Heart left ventricle (tissue), 16 donors: ENCODE measurements at regions not wholly inside any gene's neighbourhood (a gene's known extent, or its start where the extent isn't known, plus 50 kb on each side); places are given as distances from the start of the nearest gene placed in this dataset.

ENCODE experiments used
- ATAC-seq, 4 donors: fragments of 200-7000 bp; cut with Tn5 transposase; one replicate each; pipeline ENCODE4 v1.9.1; 2020 to 2022; ENCODE audit warnings: moderate library complexity in 4 of 4, mild to moderate bottlenecking in 3 of 4, moderate number of reproducible peaks in 1 of 4
- DNase-seq, 5 donors: peaks; one replicate each; pipeline ENCODE4 v3.0.0-alpha.2; 2020
- H3K27ac ChIP-seq, 12 donors: fragments of 200-600 bp; sonication (generic) in 4 of 12; one replicate each; pipeline versions ENCODE4 v1.5.0 to v1.8.0; 2016 to 2022; ENCODE audit warnings: mild to moderate bottlenecking in 2 of 12
- H3K27me3 ChIP-seq, 9 donors: fragments of 200-600 bp; sonication (generic) in 2 of 9; one replicate each; pipeline versions ENCODE4 v1.5.1 to v1.8.0; 2016 to 2022; ENCODE audit warnings: mild to moderate bottlenecking in 3 of 9
- H3K36me3 ChIP-seq, 9 donors: fragments of 200-600 bp; sonication (generic) in 2 of 9; one replicate each; pipeline versions ENCODE4 v1.5.0 to v1.8.0; 2018 to 2022; ENCODE audit warnings: mild to moderate bottlenecking in 2 of 9
- H3K4me1 ChIP-seq, 12 donors: fragments of 200-600 bp; sonication (generic) in 4 of 12; one replicate each; pipeline versions ENCODE4 v1.5.0 to v1.8.0; 2016 to 2022; ENCODE audit warnings: mild to moderate bottlenecking in 3 of 12
- H3K4me3 ChIP-seq, 12 donors: fragments of 200-600 bp; sonication (generic) in 4 of 12; one replicate each; pipeline versions ENCODE4 v1.5.0 to v1.8.0; 2017 to 2022; ENCODE audit warnings: mild to moderate bottlenecking in 9 of 12, moderate library complexity in 4 of 12
- H3K9me3 ChIP-seq, 12 donors: fragments of 200-600 bp; sonication (generic) in 4 of 12; one replicate each; pipeline versions ENCODE4 v1.5.0 to v1.8.0; 2016 to 2022; ENCODE audit warnings: mild to moderate bottlenecking in 1 of 12
- POLR2A ChIP-seq, 2 donors: fragments of 450-650 bp; IDR thresholded peaks; one replicate each; pipeline ENCODE4 v1.6.1; 2017; ENCODE audit warnings: antibody characterized with exemption in 2 of 2, mild to moderate bottlenecking in 2 of 2, moderate library complexity in 2 of 2
- WGBS, 4 donors: extraction: QIAGEN DNeasy Blood & Tissue Kit in 2 of 4; methylation state at CpG; one replicate each; pipeline versions ENCODE4 v1.1.5 to v1.1.7; 2013 to 2018; 5-methylcytosine and 5-hydroxymethylcytosine counted together
- intact Hi-C, 10 donors: fragments of 100-400 bp; cut with DNase I; formaldehyde crosslinking; loops; one replicate each; pipeline versions ENCODE4 v1.11.1 to v1.14.2; 2022
- TF ChIP-seq, protein P1 (sequence below), 12 donors: fragments of 200-600 bp; sonication (generic) in 4 of 12; IDR thresholded peaks; one replicate each; pipeline versions ENCODE4 v1.5.0 to v1.8.0; 2018 to 2022; ENCODE audit warnings: antibody characterized with exemption in 12 of 12, mild to moderate bottlenecking in 5 of 12
- donor health status: ischemic (EF 13 %, LVEDD 7.1; RV severe dilation, severe dysfunction).
- donor health status: healthy with polysubstance abuse.
- donor health status: DM: no; HTN: yes; CAD: no.
- donor health status: DM: no; HTN: no; CAD: no.
- donor health status: ischemic (EF 25% LVEDD 6.9; RV normal size, moderate dysfunction).
- donor health status: ischemic (EF 25% LVEDD 5.7; RV mildly dilated, moderate dysfunction).
- donor health status: healthy.
- donor health status: DM: yes; HTN: yes; CAD: no.
- donor health status: ischemic (EF 35%, LVEDD 5.7; RV mildly dilated, moderate dysfunction).
- donor health status: nonischemic (EF 11% LVEDD 7.7; RV severe dilation, severe dysfunction).
- donor health status: DM: yes; HTN: yes; CAD: no.
- donor health status: PGD.
- donor health status: ischemic (EF 29% LVEDD 5.4; RV normal size, mild dysfunction).
- donor health status: nonischemic (EF 23%, LVEDD 6.1; RV moderate dilation, normal function).

DNA sequence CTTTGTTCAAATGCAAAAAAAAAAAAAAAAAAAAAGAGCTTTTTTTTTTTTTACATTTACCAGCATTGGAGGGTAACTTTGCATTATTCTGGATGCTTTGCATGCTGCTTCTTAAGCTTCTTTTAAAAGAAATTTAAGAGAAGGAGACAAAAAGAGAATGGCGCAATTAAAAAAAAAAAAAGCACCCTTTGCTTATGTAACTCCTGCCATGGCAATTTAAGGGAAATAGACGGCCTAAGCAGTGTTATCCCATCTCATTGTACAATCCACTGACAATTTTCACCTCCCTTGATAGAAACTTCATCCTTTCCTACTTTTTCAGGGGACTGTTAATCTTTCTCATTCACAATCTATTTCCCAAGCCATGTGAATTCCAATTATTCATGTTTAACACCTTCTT, 129.8 kb downstream of the KCTD12 start:
- intact Hi-C loops: loop anchor here in 1 of 10 donors (10.0 kb wide), 1 partner anchor 58 kb away; no protein-coding TSS in a partner anchor
- no peak overlapping the region for H3K27ac ChIP-seq
- peaks cover 0 to 27% (median 1%) of the 10 kb centered on the region in 12 donors for H3K4me1 ChIP-seq
- H3K4me3 ChIP-seq: no peak overlapping the region
- no peaks in the 10 kb centered on the region for H3K27me3 ChIP-seq
- ATAC-seq: no peak
- DNase-seq: no peak
- TF ChIP-seq, protein P1, sequence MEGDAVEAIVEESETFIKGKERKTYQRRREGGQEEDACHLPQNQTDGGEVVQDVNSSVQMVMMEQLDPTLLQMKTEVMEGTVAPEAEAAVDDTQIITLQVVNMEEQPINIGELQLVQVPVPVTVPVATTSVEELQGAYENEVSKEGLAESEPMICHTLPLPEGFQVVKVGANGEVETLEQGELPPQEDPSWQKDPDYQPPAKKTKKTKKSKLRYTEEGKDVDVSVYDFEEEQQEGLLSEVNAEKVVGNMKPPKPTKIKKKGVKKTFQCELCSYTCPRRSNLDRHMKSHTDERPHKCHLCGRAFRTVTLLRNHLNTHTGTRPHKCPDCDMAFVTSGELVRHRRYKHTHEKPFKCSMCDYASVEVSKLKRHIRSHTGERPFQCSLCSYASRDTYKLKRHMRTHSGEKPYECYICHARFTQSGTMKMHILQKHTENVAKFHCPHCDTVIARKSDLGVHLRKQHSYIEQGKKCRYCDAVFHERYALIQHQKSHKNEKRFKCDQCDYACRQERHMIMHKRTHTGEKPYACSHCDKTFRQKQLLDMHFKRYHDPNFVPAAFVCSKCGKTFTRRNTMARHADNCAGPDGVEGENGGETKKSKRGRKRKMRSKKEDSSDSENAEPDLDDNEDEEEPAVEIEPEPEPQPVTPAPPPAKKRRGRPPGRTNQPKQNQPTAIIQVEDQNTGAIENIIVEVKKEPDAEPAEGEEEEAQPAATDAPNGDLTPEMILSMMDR (IDR thresholded peaks at IDR 0.05): no peak
- TF ChIP-seq POLR2A (IDR thresholded peaks at IDR 0.05): no peak
- WGBS, 4 donors: 92 to 96% (median 95%) methylated on average over 2 of the region's 2 CpGs
- no peaks in the 10 kb centered on the region for H3K36me3 ChIP-seq
- H3K9me3 ChIP-seq: peaks cover 0 to 3% (median 0%) of the 10 kb centered on the region in 12 donors

DNA sequence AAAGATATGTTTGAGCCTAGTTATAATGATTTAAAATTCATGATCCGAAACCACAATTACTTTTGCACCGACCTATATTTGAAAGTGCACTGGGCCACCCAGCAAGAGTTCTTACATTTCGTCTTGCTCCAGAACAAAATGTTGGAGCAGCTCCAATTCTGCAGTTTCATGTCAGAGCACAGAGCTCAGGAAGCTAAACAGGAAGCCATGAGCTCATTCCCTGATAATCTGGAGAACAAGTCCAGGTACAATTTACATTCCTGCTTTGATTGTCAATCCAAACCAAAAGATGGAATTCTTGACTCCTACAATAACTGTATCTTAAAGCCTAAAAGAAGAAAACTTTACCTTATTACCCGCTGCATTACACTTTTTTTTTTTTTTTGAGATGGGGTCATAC, 131.8 kb downstream of the KCTD12 start:
- TF ChIP-seq, protein P1 (IDR thresholded peaks at IDR 0.05): no peak
- TF ChIP-seq POLR2A (IDR thresholded peaks at IDR 0.05): no peak
- H3K27me3 ChIP-seq: no peaks in the 10 kb centered on the region
- peaks cover 0 to 3% (median 0%) of the 10 kb centered on the region in 12 donors for H3K9me3 ChIP-seq
- peak overlapping the region in 9 of 12 donors; percentile 6 to 62 (median 31) for H3K27ac ChIP-seq
- ATAC-seq: peak; percentile 71 to 92 (median 76)
- H3K4me1 ChIP-seq: peaks cover 0 to 40% (median 1%) of the 10 kb centered on the region in 12 donors
- intact Hi-C loops: loop anchor here in 1 of 10 donors (10.0 kb wide), 1 partner anchor 60 kb away; no protein-coding TSS in a partner anchor
- H3K36me3 ChIP-seq: no peaks in the 10 kb centered on the region
- no peak overlapping the region for H3K4me3 ChIP-seq
- WGBS, 4 donors: 41 to 57% (median 48%) methylated on average over 4 of the region's 4 CpGs
- peak in 4 of 5 donors; percentile 27 to 70 (median 52) for DNase-seq

DNA sequence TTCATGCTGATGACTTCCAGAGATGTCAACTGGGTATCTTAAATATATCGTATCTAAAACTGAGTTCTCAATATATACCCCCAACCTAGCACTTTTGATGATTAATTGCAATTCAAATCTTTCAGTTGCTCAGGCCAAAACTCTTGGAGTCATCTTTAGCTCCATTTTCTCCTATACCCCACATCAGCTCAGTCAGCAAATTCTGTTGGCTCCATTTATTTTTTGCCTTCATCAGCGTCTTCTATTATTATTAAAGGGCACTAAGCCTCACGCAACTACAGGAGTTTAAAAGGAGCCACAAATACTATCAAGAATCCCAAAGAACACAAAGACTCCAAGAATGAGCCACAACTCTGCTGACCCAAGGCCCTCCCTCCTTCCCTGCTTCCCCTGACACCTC, 134.9 kb downstream of the KCTD12 start:
- no peaks in the 10 kb centered on the region for H3K36me3 ChIP-seq
- H3K4me3 ChIP-seq: no peak overlapping the region
- no peaks in the 10 kb centered on the region for H3K27me3 ChIP-seq
- H3K4me1 ChIP-seq: peaks cover 0 to 42% (median 1%) of the 10 kb centered on the region in 12 donors
- TF ChIP-seq POLR2A (IDR thresholded peaks at IDR 0.05): no peak
- TF ChIP-seq, protein P1 (IDR thresholded peaks at IDR 0.05): no peak
- WGBS, 4 donors: 93 to 97% (median 96%) methylated on average over 3 of the region's 3 CpGs
- peaks cover 0 to 3% (median 0%) of the 10 kb centered on the region in 12 donors for H3K9me3 ChIP-seq
- DNase-seq (no peak), ATAC-seq (no peak)
- H3K27ac ChIP-seq: no peak overlapping the region
- intact Hi-C loops: loop anchor here in 1 of 10 donors (10.0 kb wide), 1 partner anchor 64 kb away; no protein-coding TSS in a partner anchor

DNA sequence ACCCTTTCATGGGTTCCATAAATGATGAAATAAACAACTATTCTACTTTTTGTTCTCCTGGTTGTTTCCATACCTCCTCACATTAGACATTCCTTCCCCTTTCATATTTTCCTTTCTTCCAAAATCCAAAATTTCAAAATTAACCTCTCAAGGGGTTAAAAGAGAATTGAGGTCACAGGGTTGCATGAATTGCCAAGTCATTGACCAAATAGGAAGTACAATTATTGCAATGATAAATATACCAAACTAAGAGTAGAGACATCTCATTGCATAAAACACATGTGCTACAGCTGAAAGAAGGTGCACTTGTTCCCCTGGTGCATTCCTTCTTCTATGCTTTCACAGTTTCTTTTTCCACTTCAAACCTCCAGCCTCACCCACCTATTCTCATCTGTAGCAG, 136.1 kb downstream of the KCTD12 start:
- Histone ChIP-seq H3K4me1 (peaks cover 0 to 47% (median 1%) of the 10 kb centered on the region in 12 donors), H3K27me3 (no peaks in the 10 kb centered on the region), H3K27ac (peak overlapping the region in 1 of 12 donors; percentile 37), H3K9me3 (peaks cover 0 to 3% (median 0%) of the 10 kb centered on the region in 12 donors), H3K36me3 (no peaks in the 10 kb centered on the region), H3K4me3 (no peak overlapping the region)
- DNase-seq (no peak), ATAC-seq (no peak)
- intact Hi-C loops: loop anchor here in 1 of 10 donors (10.0 kb wide), 1 partner anchor 65 kb away; no protein-coding TSS in a partner anchor
- TF ChIP-seq POLR2A (IDR thresholded peaks at IDR 0.05): no peak
- TF ChIP-seq, protein P1 (IDR thresholded peaks at IDR 0.05): no peak
